HG03378 (cell line): ENCODE measurements at regions not wholly inside any gene's neighbourhood (a gene's known extent, or its start where the extent isn't known, plus 50 kb on each side); places are given as distances from the start of the nearest gene placed in this dataset.
"Not testable (repeated sequence)": the region's sequence is repeated elsewhere in the genome, so short reads cannot be mapped to it uniquely, and the experiment has no call there.

Experiments used
- ATAC-seq: cut with Tn5 transposase; IDR thresholded peaks from one replicate; pipeline ENCODE4 v1.9.1; 2021; ENCODE audit warnings: mild to moderate bottlenecking, moderate library complexity; ENCODE audit not compliant: unreplicated experiment

- ATAC-seq: no peak
Measured at GRCh38 chr12:72723732-72724131, 451.6 kb downstream of the TRHDE start.

GRCh38 chr12:72729451-72730010, 457.4 kb downstream of the TRHDE start:
- no peak for ATAC-seq

GRCh38 chr12:72734581-72734980, 462.4 kb downstream of the TRHDE start:
- ATAC-seq: no peak

- ATAC-seq: no peak
Measured at GRCh38 chr12:72738811-72739210, 466.6 kb downstream of the TRHDE start.

- no peak for ATAC-seq
Measured at GRCh38 chr12:72740064-72740463, 467.9 kb downstream of the TRHDE start.

GRCh38 chr12:72742568-72742967, 470.4 kb downstream of the TRHDE start:
- no peak for ATAC-seq

GRCh38 chr12:72746048-72746447, 473.9 kb downstream of the TRHDE start:
- ATAC-seq: no peak

- no peak for ATAC-seq
Measured at GRCh38 chr12:72747111-72747849, 475.1 kb downstream of the TRHDE start.

GRCh38 chr12:72748971-72749370, 476.8 kb downstream of the TRHDE start:
- no peak for ATAC-seq

GRCh38 chr12:72753571-72753970, 481.4 kb downstream of the TRHDE start:
- no peak for ATAC-seq

GRCh38 chr12:72754026-72754425, 481.9 kb downstream of the TRHDE start:
- not testable (repeated sequence) for ATAC-seq

GRCh38 chr12:72766517-72766916, 494.3 kb downstream of the TRHDE start:
- no peak for ATAC-seq

GRCh38 chr12:72774023-72774422, 501.9 kb downstream of the TRHDE start:
- no peak for ATAC-seq

- no peak for ATAC-seq
Measured at GRCh38 chr12:72777806-72778205, 505.6 kb downstream of the TRHDE start.

- no peak for ATAC-seq
Measured at GRCh38 chr12:72790273-72790672, 518.1 kb downstream of the TRHDE start.

GRCh38 chr12:72792889-72793288, 520.7 kb downstream of the TRHDE start:
- no peak for ATAC-seq

GRCh38 chr12:72793796-72794195, 521.6 kb downstream of the TRHDE start:
- ATAC-seq: no peak

- no peak for ATAC-seq
Measured at GRCh38 chr12:72815421-72815820, 543.3 kb downstream of the TRHDE start.

- no peak for ATAC-seq
Measured at GRCh38 chr12:72828662-72829324, 556.6 kb downstream of the TRHDE start.

- ATAC-seq: no peak
Measured at GRCh38 chr12:72829838-72830237, 557.7 kb downstream of the TRHDE start.

- ATAC-seq: no peak
Measured at GRCh38 chr12:72832024-72832423, 559.9 kb downstream of the TRHDE start.

GRCh38 chr12:72836194-72836593, 564.0 kb downstream of the TRHDE start:
- ATAC-seq: no peak
